Hepatocyte (in vitro differentiated cells): ENCODE measurements at regions not wholly inside any gene's neighbourhood (a gene's known extent, or its start where the extent isn't known, plus 50 kb on each side); places are given as distances from the start of the nearest gene placed in this dataset.

Source experiments
- DNase-seq: peaks from one replicate; pipeline ENCODE4 v3.0.0-alpha.2; 2016; ENCODE audit warnings: low spot score
- H2AFZ ChIP-seq: fragments of 200-600 bp; sonication (generic); 2 replicates; pipeline ENCODE4 v1.6.0; 2016; ENCODE audit warnings: antibody characterized with exemption, mild to moderate bottlenecking
- H3K27ac ChIP-seq: fragments of 200-600 bp; sonication (generic); 2 replicates; pipeline ENCODE4 v1.5.1; 2016; ENCODE audit warnings: mild to moderate bottlenecking
- H3K27me3 ChIP-seq: fragments of 200-600 bp; sonication (generic); 2 replicates; pipeline ENCODE4 v1.6.1; 2016
- H3K36me3 ChIP-seq: fragments of 200-600 bp; sonication (generic); replicated peaks from 2 replicates; pipeline ENCODE4 v1.5.1; 2016; ENCODE audit warnings: low read depth; ENCODE audit not compliant: insufficient read depth
- H3K4me1 ChIP-seq: fragments of 200-600 bp; sonication (generic); 2 replicates; pipeline ENCODE4 v1.5.1; 2016; ENCODE audit warnings: mild to moderate bottlenecking, moderate library complexity; ENCODE audit not compliant: insufficient read depth
- H3K4me2 ChIP-seq: fragments of 200-600 bp; sonication (generic); 2 replicates; pipeline ENCODE4 v1.6.0; 2016
- H3K4me3 ChIP-seq: fragments of 200-600 bp; sonication (generic); 2 replicates; pipeline ENCODE4 v1.5.1; 2016; ENCODE audit warnings: mild to moderate bottlenecking
- H3K79me2 ChIP-seq: fragments of 200-600 bp; sonication (generic); 2 replicates; pipeline ENCODE4 v1.6.0; 2017; ENCODE audit warnings: mild to moderate bottlenecking
- H3K9me2 ChIP-seq: fragments of 200-600 bp; sonication (generic); replicated peaks from 2 replicates; pipeline ENCODE4 v1.6.0; 2017; ENCODE audit warnings: mild to moderate bottlenecking; ENCODE audit not compliant: insufficient read depth
- H3K9me3 ChIP-seq: fragments of 200-600 bp; sonication (generic); 2 replicates; pipeline ENCODE4 v1.5.1; 2016; ENCODE audit warnings: low read depth, mild to moderate bottlenecking
- H4K20me1 ChIP-seq: fragments of 200-600 bp; sonication (generic); 2 replicates; pipeline ENCODE4 v1.6.0; 2016; ENCODE audit warnings: mild to moderate bottlenecking; ENCODE audit not compliant: insufficient read depth, poor library complexity, severe bottlenecking
- EZH2 ChIP-seq: fragments of 200-600 bp; sonication (generic); IDR thresholded peaks from 2 replicates; pipeline ENCODE4 v1.6.1; 2016; ENCODE audit warnings: antibody characterized with exemption, mild to moderate bottlenecking, borderline replicate concordance
- EZH2phosphoT487 ChIP-seq: fragments of 200-600 bp; sonication (generic); IDR thresholded peaks from one replicate; pipeline ENCODE4 v1.6.1; 2018; ENCODE audit warnings: antibody characterized with exemption, mild to moderate bottlenecking, low read depth, moderate library complexity; ENCODE audit not compliant: unreplicated experiment, severe bottlenecking
- WGBS: methylation state at CpG from one replicate; pipeline ENCODE4 v1.1.6; 2016; ENCODE audit warnings: low lambda C conversion rate; ENCODE audit errors: missing lambda C conversion rate; 5-methylcytosine and 5-hydroxymethylcytosine counted together
- TF ChIP-seq, protein P1 (sequence below): fragments of 200-600 bp; sonication (generic); IDR thresholded peaks from 2 replicates; pipeline ENCODE4 v1.5.1; 2016; ENCODE audit warnings: antibody characterized with exemption, mild to moderate bottlenecking; ENCODE audit not compliant: poor library complexity

DNA sequence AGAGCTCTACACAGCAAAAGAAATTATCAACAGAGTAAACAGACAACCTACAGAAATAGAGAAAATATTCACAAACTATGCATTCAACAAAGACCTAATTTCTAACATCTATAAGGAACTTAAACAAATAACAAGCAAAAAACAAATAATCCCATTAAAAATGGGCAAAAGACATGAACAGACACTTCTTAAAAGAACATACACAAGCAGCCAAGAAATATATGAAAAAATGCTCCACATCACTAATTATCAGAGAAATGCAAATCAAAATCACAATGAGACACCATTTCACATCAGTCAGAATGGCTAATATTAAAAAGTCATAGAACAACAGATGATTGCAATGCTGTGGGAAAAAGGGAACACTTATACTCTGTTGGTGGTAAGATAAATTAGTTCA lies 100.7 kb upstream of the LGR5 start:
- no peak overlapping the region for H3K27ac ChIP-seq
- H3K9me3 ChIP-seq = no peaks in the 10 kb centered on the region
- no peaks in the 10 kb centered on the region for H3K79me2 ChIP-seq
- no peak overlapping the region for H3K4me3 ChIP-seq
- H4K20me1 ChIP-seq = no peaks in the 10 kb centered on the region
- no peaks in the 10 kb centered on the region for H3K27me3 ChIP-seq
- H2AFZ ChIP-seq = no peak overlapping the region
- no peaks in the 10 kb centered on the region for H3K9me2 ChIP-seq
- no peaks in the 10 kb centered on the region for H3K36me3 ChIP-seq
- no peak for DNase-seq
- TF ChIP-seq, protein P1, sequence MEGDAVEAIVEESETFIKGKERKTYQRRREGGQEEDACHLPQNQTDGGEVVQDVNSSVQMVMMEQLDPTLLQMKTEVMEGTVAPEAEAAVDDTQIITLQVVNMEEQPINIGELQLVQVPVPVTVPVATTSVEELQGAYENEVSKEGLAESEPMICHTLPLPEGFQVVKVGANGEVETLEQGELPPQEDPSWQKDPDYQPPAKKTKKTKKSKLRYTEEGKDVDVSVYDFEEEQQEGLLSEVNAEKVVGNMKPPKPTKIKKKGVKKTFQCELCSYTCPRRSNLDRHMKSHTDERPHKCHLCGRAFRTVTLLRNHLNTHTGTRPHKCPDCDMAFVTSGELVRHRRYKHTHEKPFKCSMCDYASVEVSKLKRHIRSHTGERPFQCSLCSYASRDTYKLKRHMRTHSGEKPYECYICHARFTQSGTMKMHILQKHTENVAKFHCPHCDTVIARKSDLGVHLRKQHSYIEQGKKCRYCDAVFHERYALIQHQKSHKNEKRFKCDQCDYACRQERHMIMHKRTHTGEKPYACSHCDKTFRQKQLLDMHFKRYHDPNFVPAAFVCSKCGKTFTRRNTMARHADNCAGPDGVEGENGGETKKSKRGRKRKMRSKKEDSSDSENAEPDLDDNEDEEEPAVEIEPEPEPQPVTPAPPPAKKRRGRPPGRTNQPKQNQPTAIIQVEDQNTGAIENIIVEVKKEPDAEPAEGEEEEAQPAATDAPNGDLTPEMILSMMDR = no peak
- TF ChIP-seq EZH2 (no peak), EZH2phosphoT487 (no peak)
- H3K4me1 ChIP-seq = no peaks in the 10 kb centered on the region
- no peak overlapping the region for H3K4me2 ChIP-seq

DNA sequence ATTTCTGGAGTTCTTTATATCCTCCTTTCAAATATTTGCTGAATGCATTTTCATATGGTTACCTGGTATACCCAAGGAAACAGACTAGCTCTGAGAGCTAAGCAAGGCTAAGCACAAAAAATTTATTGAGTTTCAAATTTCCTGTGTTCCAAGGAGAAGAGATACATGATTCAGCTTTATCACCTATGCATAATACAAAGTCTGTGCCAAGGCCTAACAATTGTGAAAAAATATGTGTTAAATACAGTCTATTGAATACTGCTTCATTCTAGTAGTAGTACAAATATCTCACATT lies 103.7 kb upstream of the LGR5 start:
- Histone ChIP-seq H3K36me3 (no peaks in the 10 kb centered on the region), H3K79me2 (no peaks in the 10 kb centered on the region), H3K4me1 (no peaks in the 10 kb centered on the region), H4K20me1 (no peaks in the 10 kb centered on the region), H3K4me3 (no peak overlapping the region), H3K9me3 (no peaks in the 10 kb centered on the region), H3K27ac (peak overlapping the region; percentile 18), H3K27me3 (no peaks in the 10 kb centered on the region), H3K9me2 (no peaks in the 10 kb centered on the region), H3K4me2 (no peak overlapping the region), H2AFZ (no peak overlapping the region)
- DNase-seq = no peak
- TF ChIP-seq, protein P1 = no peak
- TF ChIP-seq EZH2 (no peak), EZH2phosphoT487 (no peak)

DNA sequence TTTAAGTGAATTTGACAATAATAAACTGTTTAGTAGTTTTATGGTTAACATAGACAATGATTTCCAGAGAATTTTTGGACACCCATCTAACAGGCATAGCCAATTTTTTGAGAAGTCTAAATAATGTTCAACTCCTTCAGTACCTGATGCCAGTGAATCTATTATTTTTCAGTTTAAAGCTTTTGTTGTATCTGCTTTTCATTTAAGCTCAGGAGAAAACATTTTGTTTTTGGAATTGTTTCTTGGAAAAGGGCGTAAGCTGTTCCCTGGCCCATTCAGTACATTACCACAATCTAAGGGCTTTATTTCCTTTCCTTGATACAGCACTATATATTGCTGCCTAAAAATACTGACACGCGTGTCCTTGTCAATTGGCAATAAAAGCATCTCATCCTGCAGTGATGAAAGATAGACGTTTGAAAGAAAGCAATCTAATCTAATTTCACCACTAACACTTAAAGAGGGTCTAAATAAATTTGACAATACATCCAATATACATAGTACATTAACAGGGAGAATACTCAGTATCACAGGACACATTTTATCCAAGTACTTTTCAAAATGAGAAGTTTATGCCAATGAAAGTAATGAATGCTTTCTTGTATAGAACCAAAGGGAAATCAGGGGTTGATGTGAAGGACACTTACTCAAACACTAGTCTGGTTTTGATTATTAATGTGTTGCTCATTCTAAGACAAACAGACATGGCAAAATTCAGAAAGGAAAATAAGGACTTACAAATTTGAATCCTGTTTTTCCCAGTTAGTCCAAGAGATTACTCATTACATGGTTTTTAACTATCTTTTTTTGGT lies 104.2 kb upstream of the LGR5 start:
- no peaks in the 10 kb centered on the region for H3K9me2 ChIP-seq
- no peaks in the 10 kb centered on the region for H3K27me3 ChIP-seq
- H4K20me1 ChIP-seq = no peaks in the 10 kb centered on the region
- H3K36me3 ChIP-seq = no peaks in the 10 kb centered on the region
- H3K4me2 ChIP-seq = no peak overlapping the region
- H3K9me3 ChIP-seq = no peaks in the 10 kb centered on the region
- H3K79me2 ChIP-seq = no peaks in the 10 kb centered on the region
- H3K4me1 ChIP-seq = no peaks in the 10 kb centered on the region
- no peak for DNase-seq
- 79% methylated on average over 4 of the region's 4 CpGs for WGBS
- TF ChIP-seq EZH2phosphoT487 (no peak), EZH2 (no peak)
- TF ChIP-seq, protein P1 = no peak
- H3K27ac ChIP-seq = peak overlapping the region; percentile 18
- H3K4me3 ChIP-seq = no peak overlapping the region
- H2AFZ ChIP-seq = no peak overlapping the region

DNA sequence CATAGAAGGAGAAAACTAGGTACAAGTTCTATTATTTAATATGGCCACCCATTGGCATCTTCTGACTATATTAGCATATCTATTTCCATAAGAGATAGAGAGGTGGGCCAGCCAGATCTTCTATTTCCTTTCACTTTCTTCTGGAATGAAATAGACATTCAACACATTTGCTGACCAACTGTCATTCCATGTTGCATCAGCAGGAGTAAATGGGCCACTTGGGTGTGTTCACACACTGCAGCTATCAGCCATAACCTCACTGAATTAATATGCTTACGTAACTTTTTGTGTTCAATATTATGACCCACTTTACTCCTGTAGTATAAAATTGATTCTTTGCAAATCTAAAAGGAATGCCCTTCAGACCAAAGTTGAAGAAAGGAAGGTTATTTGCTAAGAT lies 106.2 kb upstream of the LGR5 start:
- Histone ChIP-seq H3K27ac (no peak overlapping the region), H3K4me1 (no peaks in the 10 kb centered on the region), H3K36me3 (no peaks in the 10 kb centered on the region), H3K4me3 (no peak overlapping the region), H3K9me3 (no peaks in the 10 kb centered on the region), H2AFZ (no peak overlapping the region), H3K4me2 (no peak overlapping the region), H3K9me2 (no peaks in the 10 kb centered on the region), H3K27me3 (no peaks in the 10 kb centered on the region), H3K79me2 (no peaks in the 10 kb centered on the region), H4K20me1 (no peaks in the 10 kb centered on the region)
- DNase-seq = no peak
- WGBS = 92% methylated on average over 1 of the region's 1 CpG
- TF ChIP-seq EZH2 = no peak
